IMR-90 (cell line): ENCODE measurements at regions not wholly inside any gene's neighbourhood (a gene's known extent, or its start where the extent isn't known, plus 50 kb on each side); places are given as distances from the start of the nearest gene placed in this dataset.
"Not testable (repeated sequence)": the region's sequence is repeated elsewhere in the genome, so short reads cannot be mapped to it uniquely, and the experiment has no call there.

Source experiments
- NFE2L2 ChIP-seq: fragments of 150-350 bp; IDR thresholded peaks from 2 replicates; pipeline ENCODE4 v1.6.1; 2016; ENCODE audit warnings: low read depth, mild to moderate bottlenecking, low read length
- POLR2A ChIP-seq: IDR thresholded peaks from 2 replicates; pipeline ENCODE4 v1.6.1; 2012; ENCODE audit warnings: mild to moderate bottlenecking, low read depth, low read length
- RFX5 ChIP-seq: IDR thresholded peaks from 2 replicates; pipeline ENCODE4 v1.8.0; 2012; ENCODE audit warnings: low read depth, mild to moderate bottlenecking, low read length, moderate library complexity
- SMC3 ChIP-seq: fragments of 150-350 bp; IDR thresholded peaks from 2 replicates; pipeline ENCODE4 v1.6.1; 2016; ENCODE audit warnings: low read depth, mild to moderate bottlenecking, antibody characterized with exemption, low read length, moderate library complexity
- TF ChIP-seq, protein P1 (sequence below): conservative IDR thresholded peaks from 2 replicates; pipeline ENCODE4 v1.5.1; 2012; ENCODE audit warnings: mild to moderate bottlenecking, low read depth, low read length, improper control_type of control experiment
- TF ChIP-seq, protein P2 (sequence below): fragments of 150-350 bp; IDR thresholded peaks from 2 replicates; pipeline ENCODE4 v1.6.1; 2017; ENCODE audit warnings: mild to moderate bottlenecking, antibody characterized with exemption, low read length, low read depth

GRCh38 chr2:208921358-208921757 is 502.5 kb upstream of the MAP2 start:
- TF ChIP-seq POLR2A, RFX5, SMC3, NFE2L2: not testable (repeated sequence)
- TF ChIP-seq, protein P1, sequence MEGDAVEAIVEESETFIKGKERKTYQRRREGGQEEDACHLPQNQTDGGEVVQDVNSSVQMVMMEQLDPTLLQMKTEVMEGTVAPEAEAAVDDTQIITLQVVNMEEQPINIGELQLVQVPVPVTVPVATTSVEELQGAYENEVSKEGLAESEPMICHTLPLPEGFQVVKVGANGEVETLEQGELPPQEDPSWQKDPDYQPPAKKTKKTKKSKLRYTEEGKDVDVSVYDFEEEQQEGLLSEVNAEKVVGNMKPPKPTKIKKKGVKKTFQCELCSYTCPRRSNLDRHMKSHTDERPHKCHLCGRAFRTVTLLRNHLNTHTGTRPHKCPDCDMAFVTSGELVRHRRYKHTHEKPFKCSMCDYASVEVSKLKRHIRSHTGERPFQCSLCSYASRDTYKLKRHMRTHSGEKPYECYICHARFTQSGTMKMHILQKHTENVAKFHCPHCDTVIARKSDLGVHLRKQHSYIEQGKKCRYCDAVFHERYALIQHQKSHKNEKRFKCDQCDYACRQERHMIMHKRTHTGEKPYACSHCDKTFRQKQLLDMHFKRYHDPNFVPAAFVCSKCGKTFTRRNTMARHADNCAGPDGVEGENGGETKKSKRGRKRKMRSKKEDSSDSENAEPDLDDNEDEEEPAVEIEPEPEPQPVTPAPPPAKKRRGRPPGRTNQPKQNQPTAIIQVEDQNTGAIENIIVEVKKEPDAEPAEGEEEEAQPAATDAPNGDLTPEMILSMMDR = not testable (repeated sequence)
- TF ChIP-seq, protein P2, sequence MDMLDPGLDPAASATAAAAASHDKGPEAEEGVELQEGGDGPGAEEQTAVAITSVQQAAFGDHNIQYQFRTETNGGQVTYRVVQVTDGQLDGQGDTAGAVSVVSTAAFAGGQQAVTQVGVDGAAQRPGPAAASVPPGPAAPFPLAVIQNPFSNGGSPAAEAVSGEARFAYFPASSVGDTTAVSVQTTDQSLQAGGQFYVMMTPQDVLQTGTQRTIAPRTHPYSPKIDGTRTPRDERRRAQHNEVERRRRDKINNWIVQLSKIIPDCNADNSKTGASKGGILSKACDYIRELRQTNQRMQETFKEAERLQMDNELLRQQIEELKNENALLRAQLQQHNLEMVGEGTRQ = not testable (repeated sequence)
